B cell (primary cell): ENCODE measurements at regions not wholly inside any gene's neighbourhood (a gene's known extent, or its start where the extent isn't known, plus 50 kb on each side); places are given as distances from the start of the nearest gene placed in this dataset.

ENCODE experiments used
- CTCF ChIP-seq: fragments of 200-600 bp; IDR thresholded peaks from one replicate; pipeline ENCODE4 v1.8.0; 2022; ENCODE audit warnings: antibody characterized with exemption, mild to moderate bottlenecking
- EZH2 ChIP-seq: IDR thresholded peaks from 2 replicates; pipeline ENCODE4 v1.6.1; 2012; ENCODE audit warnings: borderline replicate concordance, low read depth, mild to moderate bottlenecking, moderate library complexity, low read length; ENCODE audit not compliant: insufficient read depth, poor library complexity, severe bottlenecking

- TF ChIP-seq CTCF (no peak), EZH2 (no peak)
These were observed 119.0 kb upstream of the CACUL1 start for GRCh38 chr10:118873738-118874105.
